ENCODE measurements at regions not wholly inside any gene's neighbourhood (a gene's known extent, or its start where the extent isn't known, plus 50 kb on each side); places are given as distances from the start of the nearest gene placed in this dataset.

DNA sequence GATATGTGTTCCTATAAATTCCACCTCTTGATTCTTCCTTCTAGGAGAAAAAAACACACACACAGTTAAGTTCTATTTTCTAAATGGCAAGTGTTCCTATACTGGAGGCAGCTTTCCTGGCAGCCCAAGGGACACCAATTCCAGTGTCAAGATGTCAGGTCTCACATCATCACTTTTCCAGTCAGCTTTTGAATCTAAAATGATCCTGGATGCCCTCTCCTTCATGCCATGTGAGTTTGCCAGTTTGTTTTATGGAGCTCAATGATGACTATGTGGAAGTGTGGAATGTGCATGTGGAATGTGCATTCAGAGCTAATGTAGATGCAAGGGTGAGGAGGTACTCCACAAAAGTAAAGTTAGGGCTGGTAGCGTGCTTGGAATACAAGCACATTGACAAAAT lies 269.3 kb upstream of the NMUR2 start:
- TF ChIP-seq, protein P1, sequence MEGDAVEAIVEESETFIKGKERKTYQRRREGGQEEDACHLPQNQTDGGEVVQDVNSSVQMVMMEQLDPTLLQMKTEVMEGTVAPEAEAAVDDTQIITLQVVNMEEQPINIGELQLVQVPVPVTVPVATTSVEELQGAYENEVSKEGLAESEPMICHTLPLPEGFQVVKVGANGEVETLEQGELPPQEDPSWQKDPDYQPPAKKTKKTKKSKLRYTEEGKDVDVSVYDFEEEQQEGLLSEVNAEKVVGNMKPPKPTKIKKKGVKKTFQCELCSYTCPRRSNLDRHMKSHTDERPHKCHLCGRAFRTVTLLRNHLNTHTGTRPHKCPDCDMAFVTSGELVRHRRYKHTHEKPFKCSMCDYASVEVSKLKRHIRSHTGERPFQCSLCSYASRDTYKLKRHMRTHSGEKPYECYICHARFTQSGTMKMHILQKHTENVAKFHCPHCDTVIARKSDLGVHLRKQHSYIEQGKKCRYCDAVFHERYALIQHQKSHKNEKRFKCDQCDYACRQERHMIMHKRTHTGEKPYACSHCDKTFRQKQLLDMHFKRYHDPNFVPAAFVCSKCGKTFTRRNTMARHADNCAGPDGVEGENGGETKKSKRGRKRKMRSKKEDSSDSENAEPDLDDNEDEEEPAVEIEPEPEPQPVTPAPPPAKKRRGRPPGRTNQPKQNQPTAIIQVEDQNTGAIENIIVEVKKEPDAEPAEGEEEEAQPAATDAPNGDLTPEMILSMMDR (IDR thresholded peaks at IDR 0.05): no peak
- no peak for TF ChIP-seq POLR2A (IDR thresholded peaks at IDR 0.05)
